OCI-LY1 (cell line): ENCODE measurements at regions not wholly inside any gene's neighbourhood (a gene's known extent, or its start where the extent isn't known, plus 50 kb on each side); places are given as distances from the start of the nearest gene placed in this dataset.

Experiments
- H2AFZ ChIP-seq: fragments of 200-600 bp; sonication (generic), shearing (Covaris generic); 2 replicates; pipeline ENCODE4 v1.6.0; 2014; ENCODE audit warnings: antibody characterized with exemption, mild to moderate bottlenecking, low read length
- H3F3A ChIP-seq: fragments of 200-600 bp; sonication (generic), shearing (Covaris generic); 2 replicates; pipeline ENCODE4 v1.6.0; 2014; ENCODE audit warnings: mild to moderate bottlenecking, antibody characterized with exemption, low read length, moderate library complexity; ENCODE audit not compliant: insufficient read depth
- H3K27ac ChIP-seq: fragments of 200-600 bp; sonication (generic); 2 replicates; pipeline ENCODE4 v1.5.1; 2014; ENCODE audit warnings: low read length, mixed run types, mild to moderate bottlenecking, low read depth; ENCODE audit not compliant: poor library complexity, severe bottlenecking
- H3K27me3 ChIP-seq: fragments of 200-600 bp; sonication (generic); 2 replicates; pipeline ENCODE4 v1.6.0; 2014; ENCODE audit warnings: antibody characterized with exemption, mild to moderate bottlenecking, low read length, moderate library complexity; ENCODE audit not compliant: insufficient read depth
- H3K36me3 ChIP-seq: fragments of 200-600 bp; sonication (generic); 2 replicates; pipeline ENCODE4 v1.6.1; 2014; ENCODE audit warnings: mild to moderate bottlenecking, antibody characterized with exemption, low read length, moderate library complexity, mixed read lengths; ENCODE audit not compliant: insufficient read depth
- H3K4me1 ChIP-seq: fragments of 200-600 bp; sonication (generic); 2 replicates; pipeline ENCODE4 v1.5.1; 2014; ENCODE audit warnings: mild to moderate bottlenecking, low read length, moderate library complexity; ENCODE audit not compliant: insufficient read depth, severe bottlenecking
- H3K4me2 ChIP-seq: fragments of 200-600 bp; sonication (generic), shearing (Covaris generic); 2 replicates; pipeline ENCODE4 v1.6.1; 2014; ENCODE audit warnings: low read length
- H3K4me3 ChIP-seq: fragments of 200-600 bp; sonication (generic); 2 replicates; pipeline ENCODE4 v1.5.1; 2014; ENCODE audit warnings: low read length, low read depth, mild to moderate bottlenecking, mixed read lengths; ENCODE audit not compliant: poor library complexity, severe bottlenecking
- H3K79me2 ChIP-seq: fragments of 200-600 bp; shearing (Covaris generic); 2 replicates; pipeline ENCODE4 v1.6.1; 2016; ENCODE audit warnings: mixed run types, low read length, mixed read lengths; ENCODE audit not compliant: insufficient read depth
- H3K9ac ChIP-seq: fragments of 200-600 bp; sonication (generic), shearing (Covaris generic); 2 replicates; pipeline ENCODE4 v1.6.1; 2014; ENCODE audit warnings: mild to moderate bottlenecking, low read length, mixed read lengths
- H3K9me2 ChIP-seq: fragments of 200-600 bp; sonication (generic), shearing (Covaris generic); 2 replicates; pipeline ENCODE4 v1.6.1; 2014; ENCODE audit warnings: low read depth, mild to moderate bottlenecking, low read length, mixed read lengths
- H3K9me3 ChIP-seq: fragments of 200-600 bp; shearing (Covaris generic); 2 replicates; pipeline ENCODE4 v1.6.1; 2014; ENCODE audit warnings: low read length, mixed read lengths
- H4K20me1 ChIP-seq: fragments of 200-600 bp; sonication (generic), shearing (Covaris generic); 2 replicates; pipeline ENCODE4 v1.6.0; 2016; ENCODE audit warnings: mild to moderate bottlenecking, low read length; ENCODE audit not compliant: insufficient read depth
- CTCF ChIP-seq: fragments of 200-600 bp; sonication (generic), shearing (Covaris generic); IDR thresholded peaks from 2 replicates; pipeline ENCODE4 v1.5.1; 2017; ENCODE audit warnings: mild to moderate bottlenecking, antibody characterized with exemption, low read length, moderate library complexity, mixed read lengths
- EZH2 ChIP-seq: fragments of 200-600 bp; sonication (generic), shearing (Covaris generic); IDR thresholded peaks from 2 replicates; pipeline ENCODE4 v1.8.0; 2017; ENCODE audit warnings: borderline replicate concordance, mixed run types, mild to moderate bottlenecking, antibody characterized with exemption, low read length, moderate library complexity, mixed read lengths

DNA sequence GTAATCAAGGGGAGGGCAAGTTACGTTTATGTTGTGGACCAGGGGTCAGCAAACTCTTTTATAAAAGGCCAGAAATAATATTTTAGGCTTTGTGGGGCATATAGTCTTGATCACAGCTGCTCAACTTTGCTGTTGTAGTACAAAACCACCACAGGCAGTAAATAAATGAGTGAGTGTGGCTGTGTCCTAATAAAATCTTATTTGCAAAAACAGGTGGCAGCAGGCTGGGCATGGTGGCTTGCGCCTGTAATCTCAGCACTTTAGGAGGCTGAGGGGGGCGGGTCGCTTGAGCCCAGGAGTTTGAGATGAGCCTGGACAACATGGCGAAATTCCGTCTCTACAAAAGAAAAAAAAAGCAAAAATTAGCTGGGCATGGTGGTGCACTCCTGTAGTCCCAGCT lies 57.9 kb upstream of the NUP160 start:
- Histone ChIP-seq H3K4me2 (peak overlapping the region; percentile 30; the same call in 1 of the 2 replicates), H3F3A (no peaks in the 10 kb centered on the region), H3K9ac (peak overlapping the region; percentile 20; the same call in 1 of the 2 replicates), H2AFZ (peak overlapping the region; percentile 11; the same call in 1 of the 2 replicates), H3K27me3 (no peaks in the 10 kb centered on the region), H3K9me3 (no peaks in the 10 kb centered on the region), H3K36me3 (no peaks in the 10 kb centered on the region), H3K27ac (peak overlapping the region; percentile 75), H3K9me2 (no peaks in the 10 kb centered on the region), H3K4me3 (no peak overlapping the region), H4K20me1 (no peaks in the 10 kb centered on the region), H3K79me2 (no peaks in the 10 kb centered on the region), H3K4me1 (peaks cover 36% of the 10 kb centered on the region)
- TF ChIP-seq EZH2, result no peak
- no peak for TF ChIP-seq CTCF

- no peaks in the 10 kb centered on the region for H3K36me3 ChIP-seq
- H4K20me1 ChIP-seq, result no peaks in the 10 kb centered on the region
- H2AFZ ChIP-seq, result peak overlapping the region; percentile 11; the same call in 1 of the 2 replicates
- H3K79me2 ChIP-seq, result no peaks in the 10 kb centered on the region
- TF ChIP-seq EZH2 (no peak), CTCF (no peak)
- H3K4me1 ChIP-seq, result peaks cover 39% of the 10 kb centered on the region
- peak overlapping the region; percentile 75 for H3K27ac ChIP-seq
- H3K9me3 ChIP-seq, result no peaks in the 10 kb centered on the region
- peak overlapping the region; percentile 20; the same call in 1 of the 2 replicates for H3K9ac ChIP-seq
- H3K4me3 ChIP-seq, result no peak overlapping the region
- H3K4me2 ChIP-seq, result peak overlapping the region; percentile 30; the same call in 1 of the 2 replicates
- H3K9me2 ChIP-seq, result no peaks in the 10 kb centered on the region
- no peaks in the 10 kb centered on the region for H3F3A ChIP-seq
- no peaks in the 10 kb centered on the region for H3K27me3 ChIP-seq
These were observed 57.4 kb upstream of the NUP160 start for GRCh38 chr11:47905358-47906059.

GRCh38 chr11:47904808-47905207 lies 56.7 kb upstream of the NUP160 start:
- Histone ChIP-seq H3K79me2 (no peaks in the 10 kb centered on the region), H4K20me1 (no peaks in the 10 kb centered on the region), H3K4me2 (no peak overlapping the region), H3K9me3 (no peaks in the 10 kb centered on the region), H3K4me3 (no peak overlapping the region), H3K4me1 (peaks cover 46% of the 10 kb centered on the region), H3K27me3 (no peaks in the 10 kb centered on the region), H3F3A (no peaks in the 10 kb centered on the region), H3K27ac (peak overlapping the region; percentile 75), H3K9ac (no peak overlapping the region), H3K36me3 (no peaks in the 10 kb centered on the region), H2AFZ (no peak overlapping the region), H3K9me2 (no peaks in the 10 kb centered on the region)
- TF ChIP-seq EZH2 (no peak), CTCF (no peak)
